H1 (cell line): ENCODE measurements at regions not wholly inside any gene's neighbourhood (a gene's known extent, or its start where the extent isn't known, plus 50 kb on each side); places are given as distances from the start of the nearest gene placed in this dataset.

Experiments
- CEBPB ChIP-seq: IDR thresholded peaks from 2 replicates; pipeline ENCODE4 v1.6.1; 2012; ENCODE audit warnings: low read depth, low read length
- CHD2 ChIP-seq: IDR thresholded peaks from 2 replicates; pipeline ENCODE4 v1.6.1; 2012; ENCODE audit warnings: low read length, improper control_type of control experiment
- EGR1 ChIP-seq: IDR thresholded peaks from 2 replicates; pipeline ENCODE4 v1.6.1; 2011; ENCODE audit warnings: low read depth, low read length, borderline replicate concordance
- EP300 ChIP-seq, 2 experiments: IDR thresholded peaks; 1 replicate in 1 of 2; 2 replicates in 1 of 2; pipeline ENCODE4 v1.6.1; 2011 to 2012; ENCODE audit warnings: low read depth in 2 of 2, low read length in 2 of 2, mild to moderate bottlenecking in 2 of 2, borderline replicate concordance in 1 of 2, inconsistent platforms in 1 of 2, moderate library complexity in 1 of 2
- EZH2 ChIP-seq: fragments of 200-600 bp; sonication (generic); IDR thresholded peaks from 2 replicates; pipeline ENCODE4 v1.7.1; 2012; ENCODE audit warnings: low read depth, mild to moderate bottlenecking, moderate library complexity, low read length, inconsistent platforms; ENCODE audit not compliant: severe bottlenecking
- GTF2F1 ChIP-seq: IDR thresholded peaks from 2 replicates; pipeline ENCODE4 v1.6.1; 2012; ENCODE audit warnings: low read depth, low read length, improper control_type of control experiment, borderline replicate concordance
- PHF8 ChIP-seq: fragments of 200-600 bp; sonication (generic); conservative IDR thresholded peaks from 2 replicates; pipeline ENCODE4 v1.7.1; 2012; ENCODE audit warnings: low read depth, mild to moderate bottlenecking, inconsistent platforms, low read length, moderate library complexity
- POLR2A ChIP-seq, 2 experiments: IDR thresholded peaks; 1 replicate in 1 of 2; 2 replicates in 1 of 2; pipeline ENCODE4 v1.6.1; 2011; ENCODE audit warnings: low read depth in 2 of 2, low read length in 2 of 2, mild to moderate bottlenecking in 2 of 2; ENCODE audit errors: control extremely low read depth in 1 of 2
- POU5F1 ChIP-seq: IDR thresholded peaks from 2 replicates; pipeline ENCODE4 v1.6.1; 2011; ENCODE audit warnings: low read depth, mild to moderate bottlenecking, low read length, moderate library complexity
- TAF7 ChIP-seq: optimal IDR thresholded peaks from 2 replicates; pipeline ENCODE3; 2011; ENCODE audit warnings: low read depth, mild to moderate bottlenecking, inconsistent platforms, low read length, moderate library complexity, borderline replicate concordance
- TF ChIP-seq, protein P1 (sequence below): IDR thresholded peaks from 2 replicates; pipeline ENCODE4 v1.6.1; 2011; ENCODE audit warnings: low read length, improper control_type of control experiment
- TF ChIP-seq, protein P2 (sequence below): IDR thresholded peaks from 2 replicates; pipeline ENCODE4 v1.6.1; 2012; ENCODE audit warnings: inconsistent platforms
- TF ChIP-seq, protein P3 (sequence below), 3 experiments: IDR thresholded peaks; 1 replicate in 2 of 3; 2 replicates in 1 of 3; pipeline versions ENCODE4 v1.5.1 to v1.6.1; 2011; ENCODE audit warnings: low read length in 3 of 3, mild to moderate bottlenecking in 3 of 3, inconsistent platforms in 2 of 3, low read depth in 1 of 3, moderate library complexity in 1 of 3; ENCODE audit not compliant: insufficient read depth in 1 of 3; ENCODE audit errors: control extremely low read depth in 1 of 3
- TF ChIP-seq, protein P4 (sequence below): IDR thresholded peaks from 2 replicates; pipeline ENCODE4 v1.6.1; 2012; ENCODE audit warnings: inconsistent platforms

DNA sequence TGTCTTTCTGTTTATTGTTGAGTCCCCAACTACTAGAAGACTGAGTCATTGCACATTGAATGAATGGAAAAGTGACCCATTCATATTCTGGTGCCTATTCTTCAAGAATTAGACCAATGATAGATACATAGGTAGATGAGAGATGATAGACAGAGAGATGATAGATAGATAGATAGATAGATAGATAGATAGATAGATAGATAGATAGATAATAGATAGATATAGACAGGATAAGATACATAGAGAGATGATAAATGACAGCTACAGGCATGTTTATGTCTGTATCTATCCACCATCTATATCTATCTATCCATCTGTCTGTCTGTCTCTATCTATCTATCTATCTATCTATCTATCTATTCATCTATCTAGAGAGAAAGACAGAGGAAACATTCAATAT is 170.3 kb upstream of the ARRDC4 start:
- TF ChIP-seq, protein P1, sequence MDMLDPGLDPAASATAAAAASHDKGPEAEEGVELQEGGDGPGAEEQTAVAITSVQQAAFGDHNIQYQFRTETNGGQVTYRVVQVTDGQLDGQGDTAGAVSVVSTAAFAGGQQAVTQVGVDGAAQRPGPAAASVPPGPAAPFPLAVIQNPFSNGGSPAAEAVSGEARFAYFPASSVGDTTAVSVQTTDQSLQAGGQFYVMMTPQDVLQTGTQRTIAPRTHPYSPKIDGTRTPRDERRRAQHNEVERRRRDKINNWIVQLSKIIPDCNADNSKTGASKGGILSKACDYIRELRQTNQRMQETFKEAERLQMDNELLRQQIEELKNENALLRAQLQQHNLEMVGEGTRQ = no peak
- TF ChIP-seq EZH2 (no peak), POLR2A (IDR thresholded peaks at IDR 0.05; ENCODE audit: control extremely low read depth in 1 of 2, low read depth in 2 of 2, low read length in 2 of 2) (no peak), CHD2 (no peak), POU5F1 (no peak), EP300 (IDR thresholded peaks at IDR 0.05; ENCODE audit: borderline replicate concordance in 1 of 2, low read depth in 2 of 2, low read length in 2 of 2) (no peak), EGR1 (no peak), CEBPB (no peak), PHF8 (no peak), TAF7 (no peak), GTF2F1 (no peak)
- TF ChIP-seq, protein P2, sequence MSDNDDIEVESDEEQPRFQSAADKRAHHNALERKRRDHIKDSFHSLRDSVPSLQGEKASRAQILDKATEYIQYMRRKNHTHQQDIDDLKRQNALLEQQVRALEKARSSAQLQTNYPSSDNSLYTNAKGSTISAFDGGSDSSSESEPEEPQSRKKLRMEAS = no peak
- TF ChIP-seq, protein P3, sequence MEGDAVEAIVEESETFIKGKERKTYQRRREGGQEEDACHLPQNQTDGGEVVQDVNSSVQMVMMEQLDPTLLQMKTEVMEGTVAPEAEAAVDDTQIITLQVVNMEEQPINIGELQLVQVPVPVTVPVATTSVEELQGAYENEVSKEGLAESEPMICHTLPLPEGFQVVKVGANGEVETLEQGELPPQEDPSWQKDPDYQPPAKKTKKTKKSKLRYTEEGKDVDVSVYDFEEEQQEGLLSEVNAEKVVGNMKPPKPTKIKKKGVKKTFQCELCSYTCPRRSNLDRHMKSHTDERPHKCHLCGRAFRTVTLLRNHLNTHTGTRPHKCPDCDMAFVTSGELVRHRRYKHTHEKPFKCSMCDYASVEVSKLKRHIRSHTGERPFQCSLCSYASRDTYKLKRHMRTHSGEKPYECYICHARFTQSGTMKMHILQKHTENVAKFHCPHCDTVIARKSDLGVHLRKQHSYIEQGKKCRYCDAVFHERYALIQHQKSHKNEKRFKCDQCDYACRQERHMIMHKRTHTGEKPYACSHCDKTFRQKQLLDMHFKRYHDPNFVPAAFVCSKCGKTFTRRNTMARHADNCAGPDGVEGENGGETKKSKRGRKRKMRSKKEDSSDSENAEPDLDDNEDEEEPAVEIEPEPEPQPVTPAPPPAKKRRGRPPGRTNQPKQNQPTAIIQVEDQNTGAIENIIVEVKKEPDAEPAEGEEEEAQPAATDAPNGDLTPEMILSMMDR (IDR thresholded peaks at IDR 0.05; ENCODE audit: control extremely low read depth in 1 of 3, insufficient read depth in 1 of 3, low read depth in 1 of 3, low read length in 3 of 3) = no peak
- TF ChIP-seq, protein P4, sequence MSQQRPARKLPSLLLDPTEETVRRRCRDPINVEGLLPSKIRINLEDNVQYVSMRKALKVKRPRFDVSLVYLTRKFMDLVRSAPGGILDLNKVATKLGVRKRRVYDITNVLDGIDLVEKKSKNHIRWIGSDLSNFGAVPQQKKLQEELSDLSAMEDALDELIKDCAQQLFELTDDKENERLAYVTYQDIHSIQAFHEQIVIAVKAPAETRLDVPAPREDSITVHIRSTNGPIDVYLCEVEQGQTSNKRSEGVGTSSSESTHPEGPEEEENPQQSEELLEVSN = no peak
